ENCODE measurements at regions not wholly inside any gene's neighbourhood (a gene's known extent, or its start where the extent isn't known, plus 50 kb on each side); places are given as distances from the start of the nearest gene placed in this dataset.

DNA sequence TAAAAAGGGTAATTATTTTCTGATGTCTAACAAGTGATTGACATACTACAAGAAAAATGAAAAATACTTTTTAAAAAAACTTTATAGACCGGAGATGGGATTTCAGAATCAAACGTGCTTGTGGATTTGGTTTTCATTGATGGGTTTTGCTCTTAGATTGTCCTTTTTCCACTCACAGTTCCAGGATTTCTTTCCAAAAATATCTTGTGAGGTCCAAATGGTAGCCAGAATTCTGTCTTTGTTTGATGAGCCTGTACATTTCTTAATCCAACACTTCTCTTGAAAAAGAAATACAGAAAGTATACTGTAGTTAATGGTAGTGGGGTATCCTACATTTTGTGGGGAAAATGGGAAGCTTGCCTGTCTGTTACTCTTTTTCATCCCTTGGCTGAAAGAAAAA lies 329.3 kb downstream of the KCNJ2 start:
- Mint-ChIP-seq H3K4me3 (ENCODE audit: low read depth, unreplicated experiment) (no peak overlapping the region), H3K36me3 (ENCODE audit: insufficient read depth, unreplicated experiment) (no peaks in the 10 kb centered on the region), H3K9me3 (ENCODE audit: low read depth, unreplicated experiment) (peaks cover 5% of the 10 kb centered on the region), H3K27ac (ENCODE audit: unreplicated experiment) (no peak overlapping the region), H3K27me3 (ENCODE audit: unreplicated experiment) (no peaks in the 10 kb centered on the region), H3K4me1 (ENCODE audit: low read depth, unreplicated experiment) (no peaks in the 10 kb centered on the region)
- TF ChIP-seq, protein P1, sequence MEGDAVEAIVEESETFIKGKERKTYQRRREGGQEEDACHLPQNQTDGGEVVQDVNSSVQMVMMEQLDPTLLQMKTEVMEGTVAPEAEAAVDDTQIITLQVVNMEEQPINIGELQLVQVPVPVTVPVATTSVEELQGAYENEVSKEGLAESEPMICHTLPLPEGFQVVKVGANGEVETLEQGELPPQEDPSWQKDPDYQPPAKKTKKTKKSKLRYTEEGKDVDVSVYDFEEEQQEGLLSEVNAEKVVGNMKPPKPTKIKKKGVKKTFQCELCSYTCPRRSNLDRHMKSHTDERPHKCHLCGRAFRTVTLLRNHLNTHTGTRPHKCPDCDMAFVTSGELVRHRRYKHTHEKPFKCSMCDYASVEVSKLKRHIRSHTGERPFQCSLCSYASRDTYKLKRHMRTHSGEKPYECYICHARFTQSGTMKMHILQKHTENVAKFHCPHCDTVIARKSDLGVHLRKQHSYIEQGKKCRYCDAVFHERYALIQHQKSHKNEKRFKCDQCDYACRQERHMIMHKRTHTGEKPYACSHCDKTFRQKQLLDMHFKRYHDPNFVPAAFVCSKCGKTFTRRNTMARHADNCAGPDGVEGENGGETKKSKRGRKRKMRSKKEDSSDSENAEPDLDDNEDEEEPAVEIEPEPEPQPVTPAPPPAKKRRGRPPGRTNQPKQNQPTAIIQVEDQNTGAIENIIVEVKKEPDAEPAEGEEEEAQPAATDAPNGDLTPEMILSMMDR (IDR thresholded peaks at IDR 0.05; ENCODE audit: unreplicated experiment), result no peak
- CTCF ChIA-PET, result no interaction called here
- intact Hi-C loops (cut with micrococcal nuclease; ENCODE audit: unreplicated experiment), result no loop called here
- DNase-seq, result no peak
- BruUV-seq (replicated peaks), result no TSS peak

DNA sequence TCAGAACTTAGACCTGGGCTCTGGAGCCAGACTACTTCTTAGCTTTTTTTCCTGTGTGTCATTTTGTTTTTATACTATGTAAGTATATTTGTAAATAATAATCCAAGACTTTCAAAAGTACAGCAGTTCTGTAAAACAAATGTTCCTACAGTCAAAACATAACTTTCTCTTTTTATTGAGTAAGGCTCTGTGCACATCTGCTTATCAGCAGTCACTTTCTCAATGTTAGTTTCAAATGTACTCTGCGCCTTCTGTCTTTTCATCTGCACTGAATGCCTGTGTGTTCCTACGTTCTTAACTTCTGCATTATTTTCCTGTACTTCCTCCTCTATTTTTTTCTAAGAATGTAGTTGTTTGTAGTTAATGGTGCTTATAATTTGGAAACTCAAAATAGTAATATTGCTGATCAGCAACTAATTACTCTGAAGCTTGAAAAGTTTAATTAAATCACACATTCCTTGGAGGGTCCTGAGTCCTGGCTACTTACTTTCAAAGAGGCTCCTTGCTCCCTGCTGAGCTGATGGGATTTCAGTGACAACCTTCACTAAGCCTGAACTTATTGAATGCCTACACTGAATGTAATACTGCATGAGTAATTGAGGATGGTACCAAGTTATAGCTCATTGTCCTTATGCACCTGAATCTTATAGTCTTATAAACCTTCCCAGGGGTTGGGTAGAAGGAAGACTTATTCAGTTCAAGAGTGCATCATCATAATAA lies 329.9 kb downstream of the KCNJ2 start:
- Mint-ChIP-seq H3K27me3 (ENCODE audit: unreplicated experiment) (no peaks in the 10 kb centered on the region), H3K9me3 (ENCODE audit: low read depth, unreplicated experiment) (peaks cover 2% of the 10 kb centered on the region), H3K27ac (ENCODE audit: unreplicated experiment) (no peak overlapping the region), H3K4me1 (ENCODE audit: low read depth, unreplicated experiment) (no peaks in the 10 kb centered on the region), H3K36me3 (ENCODE audit: insufficient read depth, unreplicated experiment) (no peaks in the 10 kb centered on the region), H3K4me3 (ENCODE audit: low read depth, unreplicated experiment) (no peak overlapping the region)
- intact Hi-C loops (cut with micrococcal nuclease; ENCODE audit: unreplicated experiment), result no loop called here
- no TSS peak for BruUV-seq (replicated peaks)
- TF ChIP-seq, protein P1 (IDR thresholded peaks at IDR 0.05; ENCODE audit: unreplicated experiment), result no peak
- CTCF ChIA-PET, result no interaction called here
- DNase-seq, result no peak

DNA sequence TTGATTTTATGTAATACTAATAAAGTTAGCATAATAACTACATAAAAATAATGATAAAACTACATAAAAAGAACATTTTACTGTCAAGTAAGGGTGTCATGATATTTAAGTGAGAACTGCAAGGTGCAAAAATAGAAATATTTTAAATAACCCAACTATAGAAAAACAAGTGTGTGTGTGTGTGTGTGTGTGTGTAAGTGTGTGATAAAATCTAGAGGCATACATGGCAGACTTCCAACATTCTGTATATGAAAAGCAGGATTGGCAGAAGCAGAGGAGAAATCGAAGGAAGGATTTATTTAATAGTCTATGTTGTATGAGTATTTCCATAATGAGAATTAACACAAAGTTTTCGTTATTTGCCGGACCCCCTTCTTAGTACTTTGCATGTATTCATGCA lies 334.1 kb downstream of the KCNJ2 start:
- TF ChIP-seq, protein P1 (IDR thresholded peaks at IDR 0.05; ENCODE audit: unreplicated experiment), result no peak
- no peak overlapping the region for H3K4me3 Mint-ChIP-seq (ENCODE audit: low read depth, unreplicated experiment)
- no peak for DNase-seq
- no TSS peak for BruUV-seq (replicated peaks)
- no peaks in the 10 kb centered on the region for H3K4me1 Mint-ChIP-seq (ENCODE audit: low read depth, unreplicated experiment)
- H3K36me3 Mint-ChIP-seq (ENCODE audit: insufficient read depth, unreplicated experiment), result no peaks in the 10 kb centered on the region
- H3K27me3 Mint-ChIP-seq (ENCODE audit: unreplicated experiment), result no peaks in the 10 kb centered on the region
- intact Hi-C loops (cut with micrococcal nuclease; ENCODE audit: unreplicated experiment), result no loop called here
- CTCF ChIA-PET, result no interaction called here
- H3K9me3 Mint-ChIP-seq (ENCODE audit: low read depth, unreplicated experiment), result peaks cover 2% of the 10 kb centered on the region
- H3K27ac Mint-ChIP-seq (ENCODE audit: unreplicated experiment), result no peak overlapping the region

DNA sequence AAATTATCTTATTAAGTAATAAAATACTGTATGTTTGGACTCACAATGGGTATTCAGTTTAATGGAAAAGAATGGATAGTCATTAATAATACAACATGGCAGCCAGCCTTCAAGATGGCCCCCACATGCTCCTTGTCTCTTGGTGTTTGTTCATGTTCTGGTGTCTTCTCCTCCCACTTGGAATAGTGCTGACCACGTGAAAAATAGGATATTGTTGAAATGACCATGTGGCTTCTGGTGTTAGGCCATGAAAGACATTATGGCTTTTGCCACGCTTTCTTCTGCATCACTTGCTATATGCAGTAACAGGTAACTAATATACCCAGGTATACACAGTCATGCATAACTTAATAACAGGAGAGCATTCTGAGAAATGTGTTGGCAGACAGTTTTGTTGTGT lies 341.0 kb downstream of the KCNJ2 start:
- intact Hi-C loops (cut with micrococcal nuclease; ENCODE audit: unreplicated experiment), result no loop called here
- DNase-seq, result no peak
- Mint-ChIP-seq H3K9me3 (ENCODE audit: low read depth, unreplicated experiment) (peaks cover 3% of the 10 kb centered on the region), H3K36me3 (ENCODE audit: insufficient read depth, unreplicated experiment) (no peaks in the 10 kb centered on the region), H3K27ac (ENCODE audit: unreplicated experiment) (no peak overlapping the region), H3K4me3 (ENCODE audit: low read depth, unreplicated experiment) (no peak overlapping the region), H3K27me3 (ENCODE audit: unreplicated experiment) (no peaks in the 10 kb centered on the region), H3K4me1 (ENCODE audit: low read depth, unreplicated experiment) (no peaks in the 10 kb centered on the region)
- CTCF ChIA-PET, result no interaction called here
- TF ChIP-seq, protein P1 (IDR thresholded peaks at IDR 0.05; ENCODE audit: unreplicated experiment), result no peak
- no TSS peak for BruUV-seq (replicated peaks)
